NCI-H345 (cell line): ENCODE measurements at regions not wholly inside any gene's neighbourhood (a gene's known extent, or its start where the extent isn't known, plus 50 kb on each side); places are given as distances from the start of the nearest gene placed in this dataset.
"Not testable (repeated sequence)": the region's sequence is repeated elsewhere in the genome, so short reads cannot be mapped to it uniquely, and the experiment has no call there.

Experiments
- DNase-seq: peaks from one replicate; lab custom pipeline; 2025; lab: John Stamatoyannopoulos, UW

DNA sequence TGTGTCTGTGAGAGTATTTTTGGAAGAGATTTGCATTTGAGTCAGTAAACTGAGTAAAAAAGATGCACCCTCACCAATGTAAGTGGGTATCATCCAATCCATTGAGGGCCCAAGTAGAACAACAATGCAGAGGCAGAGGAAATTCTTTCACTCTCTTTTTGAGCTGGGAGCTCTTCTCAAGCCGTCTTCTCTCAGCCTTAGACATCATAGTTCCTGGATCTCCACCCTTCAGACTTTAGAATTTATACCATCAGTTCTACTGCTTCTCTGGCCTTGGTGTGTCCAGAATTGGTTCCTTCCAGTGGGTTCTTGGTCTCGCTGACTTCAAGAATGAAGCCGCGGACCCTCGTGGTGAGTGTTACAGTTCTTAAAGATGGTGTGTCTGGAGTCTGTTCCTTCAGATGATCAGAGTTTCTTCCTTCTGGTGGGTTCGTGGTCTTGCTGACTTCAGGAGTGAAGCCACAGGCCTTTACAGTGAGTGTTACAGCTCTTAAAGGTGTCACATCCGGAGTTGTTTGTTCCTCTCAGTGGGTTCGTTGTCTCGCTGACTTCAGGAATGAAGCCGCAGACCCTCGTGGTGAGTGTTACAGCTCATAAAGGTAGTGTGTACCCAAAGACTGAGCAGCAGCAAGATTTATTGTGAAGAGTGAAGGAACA, 187.5 kb upstream of the KCNMB2 start:
- DNase-seq: not testable (repeated sequence)

GRCh38 chr3:178349218-178349596, 187.0 kb upstream of the KCNMB2 start:
- DNase-seq: not testable (repeated sequence)

GRCh38 chr3:178350763-178351162, 185.5 kb upstream of the KCNMB2 start:
- DNase-seq: no peak

DNA sequence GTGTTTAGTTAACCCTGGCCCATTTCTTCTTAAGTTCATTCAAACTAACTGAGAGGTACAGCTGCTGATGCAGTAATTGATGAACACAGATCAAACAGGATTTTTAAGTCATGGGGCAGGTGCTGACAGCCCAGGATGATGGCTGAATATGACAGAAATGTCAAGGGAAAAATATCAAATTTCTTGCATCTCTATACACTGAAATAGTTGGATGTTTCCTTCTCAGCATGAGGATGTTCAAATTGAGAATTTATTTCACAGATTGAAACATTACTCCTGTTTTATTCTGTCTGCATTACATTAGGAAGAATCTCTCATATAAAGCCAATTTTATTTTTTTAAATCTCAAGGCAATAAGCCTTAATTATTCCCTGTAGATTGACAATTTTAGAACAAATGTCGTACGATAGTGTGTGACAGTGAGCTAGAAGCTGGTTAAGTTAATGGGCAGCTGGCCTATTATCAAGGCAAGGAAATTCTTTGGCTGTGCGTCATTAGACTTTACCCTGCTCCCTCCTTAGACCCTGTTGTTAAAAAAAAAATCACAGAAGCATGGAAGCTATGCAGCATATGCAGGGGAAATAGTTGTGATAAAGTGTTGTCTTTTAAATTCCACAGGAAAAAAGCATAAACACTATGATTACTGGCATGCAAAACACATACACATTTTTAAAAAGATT, 183.8 kb upstream of the KCNMB2 start:
- no peak for DNase-seq

DNA sequence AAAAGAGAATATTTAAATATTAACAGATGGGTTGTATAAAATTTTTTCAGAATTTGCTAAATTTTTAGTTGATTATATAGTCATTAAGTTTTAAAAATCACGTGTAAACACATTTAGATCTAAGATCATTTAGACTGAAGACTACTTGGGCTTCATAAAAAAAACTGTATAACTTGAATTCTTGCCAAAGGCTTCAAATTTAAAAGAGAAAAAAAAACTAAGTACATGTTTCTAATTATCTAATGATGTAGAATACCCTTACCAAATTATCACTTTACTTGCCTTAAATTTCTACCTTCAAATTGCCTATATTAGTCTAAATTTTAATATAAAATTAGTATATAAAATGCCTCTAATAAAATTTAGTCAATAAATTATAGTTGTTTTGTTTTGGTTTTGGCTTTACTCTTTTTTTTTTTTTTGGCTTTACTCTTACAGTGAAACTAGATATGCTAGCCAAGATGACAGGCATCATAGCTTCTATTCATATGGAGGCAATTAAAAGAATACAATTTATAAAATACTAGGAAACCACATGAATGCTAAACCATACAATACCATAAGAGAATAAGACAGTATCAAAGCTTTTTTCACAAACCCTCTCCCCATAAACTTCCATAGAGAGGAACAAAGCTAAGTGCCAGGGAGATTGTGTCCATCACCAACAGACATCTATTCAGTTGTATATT, 183.1 kb upstream of the KCNMB2 start:
- no peak for DNase-seq

- DNase-seq: no peak
Observed at GRCh38 chr3:178359728-178360127, 176.5 kb upstream of the KCNMB2 start.

- not testable (repeated sequence) for DNase-seq
Observed at GRCh38 chr3:178363048-178363447, 173.2 kb upstream of the KCNMB2 start.

- no peak for DNase-seq
Observed at GRCh38 chr3:178367817-178368617, 168.2 kb upstream of the KCNMB2 start.

GRCh38 chr3:178369006-178369405, 167.2 kb upstream of the KCNMB2 start:
- peak; percentile 27 for DNase-seq

- no peak for DNase-seq
Observed at GRCh38 chr3:178369811-178370210, 166.4 kb upstream of the KCNMB2 start.

DNA sequence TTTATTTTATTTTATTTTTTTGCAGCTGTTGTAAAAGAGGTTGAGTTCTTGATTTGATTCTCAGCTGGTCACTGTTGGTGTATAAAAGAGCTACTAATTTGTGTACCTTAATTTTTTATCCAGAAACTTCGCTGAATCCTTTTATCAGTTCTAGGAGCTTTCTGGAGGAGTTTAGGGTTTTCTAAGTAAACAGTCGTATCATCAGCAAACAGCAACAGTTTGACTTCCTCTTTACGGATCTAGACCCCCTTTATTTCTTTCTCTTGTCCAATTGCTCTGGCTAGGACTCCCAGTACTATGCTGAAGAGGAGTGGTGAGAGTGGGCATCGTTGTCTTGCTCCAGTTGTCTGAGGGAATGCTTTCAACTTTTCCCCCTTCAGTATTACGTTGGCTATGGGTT, 165.8 kb upstream of the KCNMB2 start:
- DNase-seq: no peak

- no peak for DNase-seq
Observed at GRCh38 chr3:178381555-178381954, 154.7 kb upstream of the KCNMB2 start.

DNA sequence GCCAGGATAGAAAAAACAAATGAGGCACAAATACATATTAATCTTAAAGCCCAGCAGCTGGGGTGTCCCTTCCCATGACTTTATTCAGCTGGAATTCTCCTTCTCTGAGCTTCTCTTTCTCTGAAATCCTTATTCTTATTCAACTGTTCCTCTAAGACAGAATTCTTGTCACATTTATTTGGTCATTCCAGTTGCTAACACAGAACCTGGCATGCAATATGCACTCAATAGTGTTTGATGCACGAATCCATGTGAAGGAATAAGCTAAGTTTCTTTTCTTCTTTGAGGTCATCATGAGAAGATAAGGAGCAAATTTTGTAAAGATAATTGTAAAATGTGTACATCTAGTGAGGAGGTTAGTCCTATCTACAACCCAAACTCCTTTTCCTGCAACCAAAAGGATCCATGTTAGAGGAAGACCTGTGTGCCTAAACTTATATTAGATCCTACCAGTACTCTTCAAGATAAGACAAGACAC, 154.2 kb upstream of the KCNMB2 start:
- no peak for DNase-seq

- no peak for DNase-seq
Observed at GRCh38 chr3:178382449-178383061, 153.7 kb upstream of the KCNMB2 start.

DNA sequence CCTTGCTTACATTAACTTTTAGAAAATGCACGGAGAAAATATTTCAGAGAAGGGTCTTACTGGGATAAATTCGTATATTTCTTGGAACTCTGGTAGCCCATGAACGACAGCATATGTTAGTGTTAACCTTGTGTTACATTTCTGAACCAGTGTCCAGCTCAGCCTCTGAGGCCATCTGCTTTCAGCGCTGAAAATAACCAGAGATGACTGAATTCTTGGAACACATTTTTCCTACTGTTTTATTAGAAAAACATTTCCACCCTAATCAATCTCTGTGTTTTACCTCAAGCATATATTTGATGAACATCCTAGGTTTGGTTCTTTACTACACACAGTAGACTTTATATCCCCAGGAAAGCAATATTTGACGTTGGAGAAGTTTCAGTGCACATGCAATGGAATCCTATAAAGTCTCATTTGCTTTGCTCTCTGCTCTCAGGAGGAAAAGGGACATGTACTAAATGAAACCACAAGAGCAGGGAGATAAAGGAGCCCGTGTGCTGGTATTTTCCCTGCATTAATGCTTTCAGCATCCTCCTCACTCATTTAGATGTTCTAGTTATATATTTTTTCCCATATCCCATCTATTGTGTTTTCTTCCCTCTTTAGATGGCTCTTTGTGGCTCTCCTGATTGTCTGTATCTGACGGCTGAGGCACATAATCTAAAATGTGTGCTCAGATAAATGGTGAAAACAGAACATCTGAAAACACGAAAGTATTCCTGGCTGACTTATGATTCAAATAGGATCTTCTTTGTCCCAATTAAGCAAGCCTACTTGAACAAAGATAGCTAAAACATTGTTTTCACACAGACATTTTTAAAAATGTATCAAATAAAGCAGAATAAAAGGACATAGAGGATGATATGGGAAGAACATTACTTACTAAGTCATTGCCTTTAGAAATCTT, 151.7 kb upstream of the KCNMB2 start:
- DNase-seq: no peak

- DNase-seq: peak; percentile 64
Observed at GRCh38 chr3:178385280-178385952, 150.8 kb upstream of the KCNMB2 start.

- no peak for DNase-seq
Observed at GRCh38 chr3:178386401-178386800, 149.8 kb upstream of the KCNMB2 start.

- no peak for DNase-seq
Observed at GRCh38 chr3:178386880-178387279, 149.4 kb upstream of the KCNMB2 start.

DNA sequence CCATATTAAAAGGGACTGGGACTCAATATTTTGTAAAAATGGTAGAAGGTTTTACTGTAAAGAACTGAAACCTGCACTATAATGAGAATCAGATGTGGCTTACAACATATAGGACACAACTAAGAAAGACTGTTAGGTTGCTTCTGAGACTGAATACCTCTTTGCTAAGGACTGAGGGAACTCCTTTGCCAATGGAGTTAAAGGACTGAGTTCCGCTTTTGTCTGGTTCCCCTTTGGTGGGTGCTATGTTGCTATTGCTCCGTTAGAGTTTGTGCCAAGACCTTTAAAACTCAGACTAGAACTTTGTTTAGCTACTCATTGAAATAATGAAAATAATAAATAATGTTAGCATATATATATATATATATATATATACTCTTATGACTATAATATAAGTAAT, 147.8 kb upstream of the KCNMB2 start:
- DNase-seq: no peak

DNA sequence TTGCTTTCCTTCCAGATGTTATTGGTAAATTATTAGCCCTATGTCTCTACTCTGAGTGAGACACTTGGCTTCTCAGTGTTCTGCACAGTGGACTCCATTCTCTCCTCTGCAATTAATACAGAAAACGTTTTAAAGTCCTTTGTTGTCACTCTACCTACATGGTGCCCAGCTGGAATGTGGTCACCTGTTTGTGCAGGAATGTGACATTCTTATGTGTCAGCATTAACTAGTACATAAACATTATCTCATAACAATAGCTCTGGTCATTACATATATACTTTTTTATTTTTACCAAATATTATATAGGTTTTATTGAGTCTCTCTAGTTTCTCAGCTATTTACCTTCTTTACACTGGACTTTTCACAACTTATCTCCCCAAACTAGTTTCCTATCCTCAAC, 147.0 kb upstream of the KCNMB2 start:
- DNase-seq: no peak
